Astrocyte of the cerebellum (primary cell): ENCODE measurements at regions not wholly inside any gene's neighbourhood (a gene's known extent, or its start where the extent isn't known, plus 50 kb on each side); places are given as distances from the start of the nearest gene placed in this dataset.

Experiments used
- DNase-seq: peaks from one replicate; pipeline ENCODE4 v3.0.0-alpha.2; 2011; ENCODE audit warnings: low read depth
- H3K4me3 ChIP-seq: 2 replicates; pipeline ENCODE4 v1.5.1; 2011; ENCODE audit warnings: mild to moderate bottlenecking, low read depth, low read length, moderate library complexity
- in situ Hi-C: cut with HindIII; loops from 2 replicates; pipeline ENCODE4 v1.10.0; 2017; ENCODE audit warnings: low sequenced_read_pairs
- TF ChIP-seq, protein P1 (sequence below): IDR thresholded peaks from 2 replicates; pipeline ENCODE4 v1.5.1; 2012; ENCODE audit warnings: low read length, low read depth, moderate library complexity, mild to moderate bottlenecking; ENCODE audit errors: missing control alignments

DNA sequence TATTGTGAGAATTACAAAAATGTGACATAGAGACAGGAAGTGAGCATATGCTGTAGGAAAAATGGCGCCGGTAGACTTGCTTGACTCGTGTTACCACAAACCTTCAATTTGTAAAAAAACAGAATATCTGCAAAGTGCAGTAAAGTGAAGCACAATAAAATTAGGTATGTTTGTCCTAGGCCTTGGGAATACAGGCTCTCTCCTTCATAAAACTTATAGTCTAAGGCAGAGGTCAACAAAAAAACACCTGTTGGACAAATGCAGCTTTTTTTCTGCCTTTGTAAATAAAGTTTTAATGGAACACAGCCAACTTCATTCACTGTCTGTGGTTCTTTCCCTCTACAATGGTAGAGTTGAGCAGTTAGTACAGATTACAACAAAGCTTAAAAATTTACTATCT is 216.8 kb upstream of the SATB1 start:
- DNase-seq = no peak
- no peak overlapping the region for H3K4me3 ChIP-seq
- in situ Hi-C loops = no loop called here
- TF ChIP-seq, protein P1, sequence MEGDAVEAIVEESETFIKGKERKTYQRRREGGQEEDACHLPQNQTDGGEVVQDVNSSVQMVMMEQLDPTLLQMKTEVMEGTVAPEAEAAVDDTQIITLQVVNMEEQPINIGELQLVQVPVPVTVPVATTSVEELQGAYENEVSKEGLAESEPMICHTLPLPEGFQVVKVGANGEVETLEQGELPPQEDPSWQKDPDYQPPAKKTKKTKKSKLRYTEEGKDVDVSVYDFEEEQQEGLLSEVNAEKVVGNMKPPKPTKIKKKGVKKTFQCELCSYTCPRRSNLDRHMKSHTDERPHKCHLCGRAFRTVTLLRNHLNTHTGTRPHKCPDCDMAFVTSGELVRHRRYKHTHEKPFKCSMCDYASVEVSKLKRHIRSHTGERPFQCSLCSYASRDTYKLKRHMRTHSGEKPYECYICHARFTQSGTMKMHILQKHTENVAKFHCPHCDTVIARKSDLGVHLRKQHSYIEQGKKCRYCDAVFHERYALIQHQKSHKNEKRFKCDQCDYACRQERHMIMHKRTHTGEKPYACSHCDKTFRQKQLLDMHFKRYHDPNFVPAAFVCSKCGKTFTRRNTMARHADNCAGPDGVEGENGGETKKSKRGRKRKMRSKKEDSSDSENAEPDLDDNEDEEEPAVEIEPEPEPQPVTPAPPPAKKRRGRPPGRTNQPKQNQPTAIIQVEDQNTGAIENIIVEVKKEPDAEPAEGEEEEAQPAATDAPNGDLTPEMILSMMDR = no peak

DNA sequence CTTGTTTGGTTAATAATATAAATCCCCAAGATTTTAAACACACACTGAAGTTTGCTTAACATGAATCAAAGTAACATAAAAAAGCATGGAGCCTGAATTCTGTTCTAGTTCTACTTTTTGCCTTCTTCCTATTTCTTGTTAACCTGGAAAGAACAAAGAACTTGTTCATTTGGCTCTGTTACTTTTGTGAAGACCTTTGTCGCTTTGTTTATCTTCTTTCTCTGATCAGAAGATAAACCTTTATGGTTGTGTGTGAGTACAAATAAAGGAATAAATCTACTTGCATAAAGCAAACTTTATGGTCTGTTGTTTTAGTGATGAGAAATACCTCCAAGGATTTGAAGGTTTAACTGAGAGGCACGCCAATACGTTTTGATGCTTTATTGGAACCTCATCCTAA is 210.1 kb upstream of the SATB1 start:
- TF ChIP-seq, protein P1 = no peak
- no peak for DNase-seq
- in situ Hi-C loops = no loop called here
- no peak overlapping the region for H3K4me3 ChIP-seq

DNA sequence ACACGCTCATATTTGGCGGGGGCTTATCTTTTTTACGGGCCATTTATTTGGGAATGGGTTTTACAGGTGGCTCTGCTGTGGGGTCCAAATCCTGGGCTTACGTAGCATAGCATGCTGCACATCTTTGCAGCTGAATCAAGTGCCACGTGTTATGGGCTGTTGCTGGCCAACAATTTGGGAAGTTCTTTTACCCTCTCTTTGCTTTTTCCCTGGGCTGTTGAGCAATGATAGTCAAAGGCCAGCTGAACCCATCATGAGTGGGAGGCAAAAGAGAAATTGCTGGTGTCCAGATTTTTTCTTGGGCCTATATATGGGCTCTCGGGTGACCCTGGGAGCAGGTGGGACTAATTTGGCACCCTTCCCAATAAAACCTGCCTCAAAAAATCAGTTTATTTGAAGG is 209.3 kb upstream of the SATB1 start:
- no peak for DNase-seq
- in situ Hi-C loops = no loop called here
- TF ChIP-seq, protein P1 = no peak
- no peak overlapping the region for H3K4me3 ChIP-seq

DNA sequence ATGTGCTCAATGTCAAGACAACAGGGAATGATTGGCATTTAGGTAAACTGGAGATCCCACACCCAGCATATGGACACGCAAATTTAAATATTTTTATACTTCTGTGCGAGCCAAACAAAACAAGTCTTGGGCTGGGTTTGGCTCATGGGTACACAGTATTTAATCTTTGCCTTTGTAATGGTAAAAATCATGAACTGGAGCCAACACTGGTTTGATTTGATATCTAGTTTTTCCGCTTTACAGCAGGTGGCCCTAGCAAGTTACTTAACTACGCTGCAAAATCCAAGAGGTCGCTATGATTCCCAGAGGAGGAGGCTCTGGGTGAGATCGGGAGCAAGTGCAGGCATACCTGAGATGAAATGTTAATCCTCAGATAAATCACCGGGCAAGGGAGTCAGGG is 207.9 kb upstream of the SATB1 start:
- TF ChIP-seq, protein P1 = no peak
- no peak for DNase-seq
- no peak overlapping the region for H3K4me3 ChIP-seq
- in situ Hi-C loops = no loop called here

DNA sequence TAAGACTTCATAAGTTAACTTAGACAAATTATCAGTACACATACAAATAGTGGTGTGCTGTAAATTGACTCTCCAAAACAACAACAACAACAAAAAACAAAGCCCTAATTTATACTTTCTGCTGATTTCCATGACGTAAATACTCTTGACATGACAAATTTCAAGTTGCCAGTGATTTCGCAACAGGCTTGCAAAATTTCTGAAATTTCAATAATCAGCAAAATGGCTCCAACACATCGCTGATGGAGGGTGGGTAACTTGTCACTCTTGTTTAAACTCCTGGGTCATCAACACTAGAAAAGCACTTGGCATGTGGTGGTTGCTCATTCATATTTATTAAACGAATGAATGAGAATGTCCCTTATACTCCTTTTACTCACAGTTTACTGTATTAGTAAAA is 205.2 kb upstream of the SATB1 start:
- TF ChIP-seq, protein P1 = no peak
- in situ Hi-C loops = no loop called here
- DNase-seq = no peak
- H3K4me3 ChIP-seq = no peak overlapping the region

DNA sequence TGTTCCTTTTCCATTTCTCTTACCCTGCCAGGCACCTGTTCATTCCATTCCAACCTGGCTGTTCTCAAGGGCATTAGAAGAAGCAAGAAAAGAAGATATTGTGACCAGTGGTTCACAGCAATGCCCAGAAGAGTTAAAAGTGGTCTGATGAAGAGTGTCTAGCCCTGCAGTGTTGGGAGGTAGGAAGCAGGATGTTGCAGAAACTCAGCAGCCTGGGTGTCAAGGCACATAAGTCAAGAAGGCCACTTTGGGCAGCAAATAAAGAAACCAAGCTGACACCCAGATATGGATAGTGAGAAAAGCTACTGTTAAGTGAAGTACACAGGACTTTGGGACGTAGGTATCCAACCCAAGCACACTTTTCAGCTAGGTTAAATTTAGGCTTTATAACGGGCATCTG is 199.9 kb upstream of the SATB1 start:
- H3K4me3 ChIP-seq = no peak overlapping the region
- TF ChIP-seq, protein P1 = no peak
- in situ Hi-C loops = no loop called here
- DNase-seq = no peak

DNA sequence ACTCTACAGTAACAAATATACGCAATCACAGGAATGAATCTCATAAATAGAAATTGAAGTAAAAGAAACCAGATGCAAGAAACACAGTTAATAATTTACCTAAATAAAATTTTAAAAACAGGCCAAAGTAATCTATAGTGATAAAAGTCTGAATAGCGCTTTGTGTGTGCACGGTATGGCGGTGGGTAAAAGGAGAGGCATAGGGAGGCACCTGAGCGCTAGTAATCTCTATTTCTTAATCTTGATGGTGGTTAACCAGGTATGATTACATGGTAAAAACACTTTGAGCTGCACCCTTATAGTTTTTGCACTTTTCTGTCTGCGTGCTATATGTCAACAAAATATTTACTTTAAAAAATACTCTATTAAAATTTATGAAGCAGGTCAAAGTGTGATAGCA is 198.1 kb upstream of the SATB1 start:
- TF ChIP-seq, protein P1 = no peak
- DNase-seq = no peak
- in situ Hi-C loops = no loop called here
- H3K4me3 ChIP-seq = no peak overlapping the region
